GM21390 (cell line): ENCODE measurements at regions not wholly inside any gene's neighbourhood (a gene's known extent, or its start where the extent isn't known, plus 50 kb on each side); places are given as distances from the start of the nearest gene placed in this dataset.
"Not testable (repeated sequence)": the region's sequence is repeated elsewhere in the genome, so short reads cannot be mapped to it uniquely, and the experiment has no call there.

Experiments
- ATAC-seq: cut with Tn5 transposase; IDR thresholded peaks from one replicate; pipeline ENCODE4 v1.9.1; 2021; ENCODE audit not compliant: unreplicated experiment

GRCh38 chr9:39663713-39664112, 308.2 kb downstream of the SPATA31A1 start:
- peak; percentile 88 for ATAC-seq

- ATAC-seq: not testable (repeated sequence)
Measured at GRCh38 chr9:39665020-39665419, 309.6 kb downstream of the SPATA31A1 start.

DNA sequence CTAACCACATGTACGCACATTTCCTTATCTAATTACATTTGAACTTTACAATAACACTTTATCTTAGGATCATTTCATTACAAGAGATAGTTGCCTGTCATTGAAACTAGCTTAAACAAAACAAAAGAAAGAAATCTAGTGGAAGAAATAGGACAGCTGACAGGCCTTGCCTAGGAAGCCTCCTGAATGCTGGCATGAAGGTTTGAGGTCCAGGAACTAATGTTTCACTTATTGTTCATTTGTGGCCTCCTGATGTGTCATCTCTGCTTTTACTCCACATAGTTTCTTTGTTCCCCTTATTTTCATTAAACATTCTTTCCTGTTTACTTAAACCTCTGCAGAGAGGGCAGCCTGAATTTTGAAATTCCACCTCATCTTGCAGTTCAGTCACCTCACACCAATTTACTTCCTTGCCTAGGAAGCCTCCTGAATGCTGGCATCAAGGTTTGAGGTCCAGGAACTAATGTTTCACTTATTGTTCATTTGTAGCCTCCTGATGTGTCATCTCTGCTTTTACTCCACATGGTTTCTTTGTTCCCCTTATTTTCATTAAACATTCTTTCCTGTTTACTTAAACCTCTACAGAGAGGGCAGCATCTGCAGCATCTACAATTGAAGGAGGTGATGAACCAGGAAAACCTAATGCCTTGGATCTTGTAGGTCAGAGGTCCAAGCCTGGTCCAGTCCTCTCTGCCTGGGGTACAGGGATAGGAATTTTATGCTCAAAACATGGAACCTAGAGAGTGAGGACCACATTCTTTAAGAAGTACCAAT, 319.2 kb downstream of the SPATA31A1 start:
- ATAC-seq: not testable (repeated sequence)

GRCh38 chr9:39675211-39675553, 319.7 kb downstream of the SPATA31A1 start:
- ATAC-seq: not testable (repeated sequence)

GRCh38 chr9:39678534-39679263, 323.2 kb downstream of the SPATA31A1 start:
- ATAC-seq: not testable (repeated sequence)

DNA sequence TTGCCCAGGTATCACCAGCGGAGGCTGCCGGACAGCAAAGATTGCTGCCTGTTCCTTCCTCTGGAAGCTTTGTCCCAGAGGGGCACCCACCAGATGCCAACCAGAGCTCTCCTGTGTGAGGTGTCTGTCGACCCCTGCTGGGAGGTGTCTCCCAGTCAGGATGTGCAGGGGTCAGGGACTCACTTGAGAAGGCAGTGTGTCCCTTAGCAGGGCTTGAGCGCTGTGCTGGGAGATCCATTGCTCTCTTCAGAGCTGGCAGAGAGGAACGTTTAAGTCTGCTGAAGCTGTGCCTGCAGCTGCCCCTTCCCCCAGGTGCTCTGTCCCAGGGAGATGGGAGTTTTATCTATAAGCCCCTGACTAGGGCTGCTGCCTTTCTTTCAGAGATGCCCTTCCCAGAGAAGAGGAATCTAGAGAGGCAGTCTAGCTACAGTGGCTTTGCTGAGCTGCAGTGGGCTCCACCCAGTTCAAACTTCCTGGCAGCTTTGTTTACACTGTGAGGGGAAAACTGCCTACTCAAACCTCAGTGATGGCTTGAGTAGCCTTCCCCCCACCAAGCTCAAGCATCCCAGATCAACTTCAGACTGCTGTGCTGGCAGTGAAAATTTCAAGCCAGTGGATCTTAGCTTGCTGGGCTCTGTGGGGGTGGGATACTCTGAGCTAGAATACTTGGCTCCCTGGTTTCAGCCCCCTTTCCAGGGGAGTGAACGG, 325.4 kb downstream of the SPATA31A1 start:
- not testable (repeated sequence) for ATAC-seq

GRCh38 chr9:39728862-39729261, 373.4 kb downstream of the SPATA31A1 start:
- ATAC-seq: not testable (repeated sequence)

- ATAC-seq: not testable (repeated sequence)
Measured at GRCh38 chr9:39744898-39745297, 389.4 kb downstream of the SPATA31A1 start.

- ATAC-seq: not testable (repeated sequence)
Measured at GRCh38 chr9:39775570-39775969, 420.1 kb downstream of the SPATA31A1 start.

- ATAC-seq: peak; percentile 100
Measured at GRCh38 chr9:39791356-39791755, 435.9 kb downstream of the SPATA31A1 start.

DNA sequence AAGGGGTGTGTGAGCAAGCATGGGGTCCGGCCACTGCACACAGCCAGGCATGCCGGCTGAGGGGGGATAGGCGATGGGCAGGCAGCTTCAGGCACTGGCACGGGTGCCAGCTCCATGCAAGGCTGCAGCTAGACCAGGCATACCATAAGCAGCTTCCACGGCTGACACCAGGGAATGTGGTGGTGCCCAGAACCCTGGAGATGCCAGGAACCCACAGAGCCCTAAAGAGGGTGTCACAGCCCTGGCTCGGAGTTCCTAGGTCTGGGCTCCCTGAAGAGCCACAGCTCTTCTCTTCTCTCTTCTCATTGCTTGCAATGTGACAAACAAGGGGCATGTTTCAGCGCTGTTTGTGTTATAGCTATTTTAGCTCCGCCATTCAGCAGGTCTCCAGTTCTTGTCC, 442.5 kb downstream of the SPATA31A1 start:
- ATAC-seq: not testable (repeated sequence)

GRCh38 chr9:39799252-39799651, 443.8 kb downstream of the SPATA31A1 start:
- ATAC-seq: not testable (repeated sequence)

DNA sequence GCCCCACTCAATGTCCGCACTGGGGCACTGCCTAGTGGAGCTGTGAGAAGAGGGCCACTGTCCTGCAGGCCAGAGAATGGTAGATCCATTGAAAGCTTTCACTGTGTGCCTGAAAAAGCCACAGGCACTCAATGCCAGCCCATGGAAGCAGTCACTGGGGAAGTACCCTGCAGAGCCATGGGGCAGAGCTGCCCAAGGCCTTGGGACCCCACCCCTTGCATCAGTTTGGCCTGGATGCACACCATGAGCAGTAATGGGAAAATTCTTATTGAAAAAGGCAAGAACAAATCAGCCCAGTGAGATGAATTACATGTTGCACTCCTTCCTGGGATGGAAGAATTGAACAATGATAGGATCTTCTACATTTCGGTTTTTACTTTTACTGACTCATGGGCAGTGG, 447.1 kb downstream of the SPATA31A1 start:
- not testable (repeated sequence) for ATAC-seq

DNA sequence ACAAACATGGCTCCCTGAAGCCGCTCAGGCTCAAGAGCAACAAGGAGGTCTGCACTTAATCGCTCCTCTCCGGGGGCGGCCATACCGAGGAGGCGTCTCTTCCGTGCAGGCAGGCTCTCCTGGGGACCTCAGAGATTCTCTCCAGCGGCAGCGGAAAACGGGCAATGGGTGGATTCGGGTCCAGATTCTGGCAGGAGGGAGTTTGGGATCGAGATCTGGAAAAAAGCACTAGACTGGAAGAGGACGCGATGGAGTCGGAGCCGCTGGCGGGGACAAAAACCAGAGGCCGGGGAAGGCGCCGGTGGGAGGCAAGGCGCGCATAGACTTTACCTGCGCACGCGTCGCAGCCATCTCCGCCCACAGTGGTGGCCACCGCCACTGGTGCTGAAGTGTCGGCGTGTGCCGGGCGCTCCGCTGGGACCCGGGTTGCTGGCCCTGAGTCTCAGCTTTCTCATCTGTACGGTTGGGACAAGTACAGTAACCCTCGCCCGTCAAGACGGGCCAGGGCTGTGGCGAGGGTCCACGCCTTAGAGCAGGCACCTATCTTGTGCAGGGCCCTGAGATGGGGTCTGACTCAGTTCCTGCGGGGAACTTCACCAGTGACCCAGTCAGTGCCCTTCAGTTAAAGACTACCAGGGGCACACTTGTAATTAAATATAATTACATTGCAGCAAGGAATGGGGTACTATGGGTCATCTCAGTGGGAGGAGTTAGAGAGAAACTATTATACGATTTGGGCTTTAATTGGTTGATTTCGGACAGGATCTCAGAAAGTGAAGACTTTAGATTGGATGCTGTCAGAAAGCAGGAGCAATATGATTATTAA, 454.1 kb downstream of the SPATA31A1 start:
- ATAC-seq: peak; percentile 83

- not testable (repeated sequence) for ATAC-seq
Measured at GRCh38 chr9:39810401-39810800, 454.9 kb downstream of the SPATA31A1 start.

DNA sequence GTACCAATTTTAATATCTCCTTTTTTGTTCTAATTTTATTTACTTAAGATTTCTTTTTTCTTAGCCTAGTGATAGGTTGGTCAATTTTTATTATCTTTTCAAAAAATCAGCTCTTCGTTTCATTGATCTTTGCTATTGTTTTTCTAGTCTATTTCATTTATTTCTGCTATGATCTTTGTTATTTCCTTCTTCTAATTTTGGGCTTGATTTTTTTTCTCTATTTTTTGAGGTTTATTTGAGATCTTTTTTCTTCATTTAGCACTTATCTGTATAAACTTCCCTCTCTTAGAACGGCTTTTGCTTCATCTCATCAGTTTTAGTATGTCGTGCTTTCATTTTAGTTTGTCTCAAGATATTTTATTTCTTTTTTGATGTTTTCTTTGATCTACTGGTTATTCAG, 456.1 kb downstream of the SPATA31A1 start:
- ATAC-seq: not testable (repeated sequence)

DNA sequence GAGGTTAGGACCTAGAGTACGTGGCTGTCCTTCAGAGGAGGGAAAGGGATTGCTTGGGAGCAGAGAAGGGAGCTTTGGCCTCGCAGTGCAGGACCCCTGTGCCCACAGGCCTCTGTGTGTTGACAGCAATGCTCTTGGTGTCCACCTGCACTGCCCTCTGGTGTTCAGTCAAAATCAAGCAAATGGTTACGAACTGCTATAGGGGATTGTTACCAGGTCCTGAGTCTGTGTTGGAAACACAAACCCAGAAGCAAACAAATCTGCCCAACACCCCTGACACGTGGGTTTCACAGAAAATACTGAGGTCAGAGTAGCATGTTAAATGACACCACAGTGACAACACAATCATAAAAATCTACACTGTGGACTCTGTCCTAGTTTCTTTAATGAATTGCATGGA, 473.0 kb downstream of the SPATA31A1 start:
- ATAC-seq: not testable (repeated sequence)
